ENCODE measurements at regions not wholly inside any gene's neighbourhood (a gene's known extent, or its start where the extent isn't known, plus 50 kb on each side); places are given as distances from the start of the nearest gene placed in this dataset.
"Not testable (repeated sequence)": the region's sequence is repeated elsewhere in the genome, so short reads cannot be mapped to it uniquely, and the experiment has no call there.

DNA sequence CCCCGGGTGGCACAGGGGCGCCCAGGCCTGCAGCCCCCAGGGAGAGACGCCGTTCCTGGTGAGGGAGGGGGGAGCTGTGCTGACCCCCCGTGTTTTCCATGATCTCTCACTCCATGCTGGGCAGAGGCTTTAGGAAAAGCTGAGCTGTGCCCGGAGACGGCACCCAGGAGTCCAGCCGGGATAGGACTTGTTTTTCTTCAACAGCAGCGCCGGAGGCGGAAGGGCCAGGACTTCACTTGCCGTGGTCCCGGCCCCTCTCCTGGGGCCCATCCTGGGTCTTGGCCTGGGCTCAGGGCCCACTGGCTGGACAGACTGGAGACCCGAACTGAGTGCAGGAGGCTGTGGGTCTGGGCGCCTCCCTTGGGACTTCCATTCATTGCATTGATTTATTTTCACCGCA is 176.8 kb upstream of the ZNF469 start:
- TF ChIP-seq, protein P1, sequence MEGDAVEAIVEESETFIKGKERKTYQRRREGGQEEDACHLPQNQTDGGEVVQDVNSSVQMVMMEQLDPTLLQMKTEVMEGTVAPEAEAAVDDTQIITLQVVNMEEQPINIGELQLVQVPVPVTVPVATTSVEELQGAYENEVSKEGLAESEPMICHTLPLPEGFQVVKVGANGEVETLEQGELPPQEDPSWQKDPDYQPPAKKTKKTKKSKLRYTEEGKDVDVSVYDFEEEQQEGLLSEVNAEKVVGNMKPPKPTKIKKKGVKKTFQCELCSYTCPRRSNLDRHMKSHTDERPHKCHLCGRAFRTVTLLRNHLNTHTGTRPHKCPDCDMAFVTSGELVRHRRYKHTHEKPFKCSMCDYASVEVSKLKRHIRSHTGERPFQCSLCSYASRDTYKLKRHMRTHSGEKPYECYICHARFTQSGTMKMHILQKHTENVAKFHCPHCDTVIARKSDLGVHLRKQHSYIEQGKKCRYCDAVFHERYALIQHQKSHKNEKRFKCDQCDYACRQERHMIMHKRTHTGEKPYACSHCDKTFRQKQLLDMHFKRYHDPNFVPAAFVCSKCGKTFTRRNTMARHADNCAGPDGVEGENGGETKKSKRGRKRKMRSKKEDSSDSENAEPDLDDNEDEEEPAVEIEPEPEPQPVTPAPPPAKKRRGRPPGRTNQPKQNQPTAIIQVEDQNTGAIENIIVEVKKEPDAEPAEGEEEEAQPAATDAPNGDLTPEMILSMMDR (IDR thresholded peaks at IDR 0.05 in 4 of 5, conservative IDR thresholded peaks at IDR 0.05 in 1 of 5): not testable (repeated sequence)
- TF ChIP-seq POLR2A (IDR thresholded peaks at IDR 0.05): not testable (repeated sequence)

All from gastrocnemius medialis (tissue), 4 donors.